ENCODE measurements at regions not wholly inside any gene's neighbourhood (a gene's known extent, or its start where the extent isn't known, plus 50 kb on each side); places are given as distances from the start of the nearest gene placed in this dataset.
"Not testable (repeated sequence)": the region's sequence is repeated elsewhere in the genome, so short reads cannot be mapped to it uniquely, and the experiment has no call there.

- DNase-seq (ENCODE audit: low read depth) = no peak
- H3K4me3 ChIP-seq (ENCODE audit: low read depth, low read length) = no peak overlapping the region
- TF ChIP-seq CTCF (IDR thresholded peaks at IDR 0.05; ENCODE audit: low read depth, low read length, missing control alignments) = no peak
Observed at GRCh38 chr2:215866606-215867005, 146.7 kb downstream of the MREG start.

- TF ChIP-seq CTCF (IDR thresholded peaks at IDR 0.05; ENCODE audit: low read depth, low read length, missing control alignments) = no peak
- H3K4me3 ChIP-seq (ENCODE audit: low read depth, low read length) = no peak overlapping the region
- DNase-seq (ENCODE audit: low read depth) = no peak
Observed at GRCh38 chr2:215863687-215864086, 149.7 kb downstream of the MREG start.

- no peak for DNase-seq (ENCODE audit: low read depth)
- no peak overlapping the region for H3K4me3 ChIP-seq (ENCODE audit: low read depth, low read length)
- no peak for TF ChIP-seq CTCF (IDR thresholded peaks at IDR 0.05; ENCODE audit: low read depth, low read length, missing control alignments)
Observed at GRCh38 chr2:215862351-215862771, 151.0 kb downstream of the MREG start.

- no peak for DNase-seq (ENCODE audit: low read depth)
- no peak for TF ChIP-seq CTCF (IDR thresholded peaks at IDR 0.05; ENCODE audit: low read depth, low read length, missing control alignments)
- no peak overlapping the region for H3K4me3 ChIP-seq (ENCODE audit: low read depth, low read length)
Observed at GRCh38 chr2:215861607-215862350, 151.6 kb downstream of the MREG start.

- no peak for TF ChIP-seq CTCF (IDR thresholded peaks at IDR 0.05; ENCODE audit: low read depth, low read length, missing control alignments)
- H3K4me3 ChIP-seq (ENCODE audit: low read depth, low read length) = no peak overlapping the region
Observed at GRCh38 chr2:215856080-215856479, 157.3 kb downstream of the MREG start.

DNA sequence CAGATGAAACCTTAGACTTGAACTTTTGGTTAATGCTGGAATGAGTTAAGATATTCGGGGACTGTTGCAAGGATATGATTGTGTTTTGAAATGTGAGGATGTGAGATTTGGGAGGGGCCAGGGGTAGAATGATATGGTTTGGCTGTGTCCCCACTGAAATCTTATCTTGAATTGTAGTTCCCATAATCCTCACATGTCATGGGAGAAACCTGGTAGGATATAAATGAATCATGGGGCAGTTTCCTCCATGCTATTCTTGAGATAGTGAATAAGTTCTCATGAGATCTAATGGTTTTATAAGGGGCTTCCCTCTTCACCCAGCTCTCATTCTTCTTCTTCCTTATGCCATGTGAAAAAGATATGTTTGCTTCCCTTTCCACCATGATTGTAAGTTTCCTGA, 158.0 kb downstream of the MREG start:
- not testable (repeated sequence) for DNase-seq (ENCODE audit: low read depth); H3K4me3 ChIP-seq (ENCODE audit: low read depth, low read length)

More at GRCh38 chr2:215856080-215856479, 157.3 kb downstream of the MREG start:
- DNase-seq (ENCODE audit: low read depth) = no peak

- no peak for TF ChIP-seq CTCF (IDR thresholded peaks at IDR 0.05; ENCODE audit: low read depth, low read length, missing control alignments)
- no peak overlapping the region for H3K4me3 ChIP-seq (ENCODE audit: low read depth, low read length)
- no peak for DNase-seq (ENCODE audit: low read depth)
Observed at GRCh38 chr2:215854008-215854407, 159.3 kb downstream of the MREG start.

Data from GM12864 (cell line).